ENCODE measurements at regions not wholly inside any gene's neighbourhood (a gene's known extent, or its start where the extent isn't known, plus 50 kb on each side); places are given as distances from the start of the nearest gene placed in this dataset.
"Not testable (repeated sequence)": the region's sequence is repeated elsewhere in the genome, so short reads cannot be mapped to it uniquely, and the experiment has no call there.

DNA sequence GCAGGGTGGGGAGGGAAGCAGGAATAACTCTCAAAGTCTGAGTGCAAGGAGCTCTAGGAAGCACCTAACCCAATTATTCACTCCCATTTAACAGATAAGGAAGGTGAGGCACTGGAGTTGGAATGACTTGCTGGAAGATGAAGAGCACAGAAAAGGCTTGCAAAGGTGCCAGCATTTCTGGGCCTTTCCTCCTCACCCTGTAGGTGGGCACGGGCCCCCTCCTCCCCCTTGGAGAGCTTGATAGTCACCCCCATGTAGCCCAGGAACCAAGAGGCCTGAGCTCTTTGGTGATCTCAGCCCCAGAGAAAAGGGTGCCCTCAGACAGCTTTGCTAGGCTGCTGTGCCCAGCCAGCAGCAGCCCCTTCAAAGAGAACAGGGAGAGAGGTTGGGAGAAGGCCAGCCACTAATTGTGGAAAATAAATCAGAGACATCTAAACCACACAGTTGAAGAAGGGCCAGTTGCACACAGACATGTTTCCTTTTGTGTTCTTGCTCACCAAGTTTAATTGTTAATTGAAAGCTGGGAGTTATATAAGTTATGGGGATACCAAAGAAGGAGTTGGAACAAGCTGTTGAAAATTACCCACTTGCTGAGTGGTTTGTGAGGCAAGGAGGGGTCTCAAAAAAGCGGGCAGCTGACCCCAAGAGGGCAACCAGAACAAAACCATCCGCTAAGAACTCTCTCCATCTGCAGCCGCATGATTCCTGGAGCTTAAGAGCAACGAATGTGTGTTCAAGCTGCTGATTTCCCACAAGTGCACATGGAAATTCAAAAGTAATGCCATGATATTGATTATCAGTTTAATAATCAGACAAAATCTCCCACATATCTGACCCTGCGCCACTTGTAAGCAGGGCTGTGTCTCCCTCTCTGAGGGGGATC is 77.0 kb downstream of the MRPL14 start:
- no peak for DNase-seq

DNA sequence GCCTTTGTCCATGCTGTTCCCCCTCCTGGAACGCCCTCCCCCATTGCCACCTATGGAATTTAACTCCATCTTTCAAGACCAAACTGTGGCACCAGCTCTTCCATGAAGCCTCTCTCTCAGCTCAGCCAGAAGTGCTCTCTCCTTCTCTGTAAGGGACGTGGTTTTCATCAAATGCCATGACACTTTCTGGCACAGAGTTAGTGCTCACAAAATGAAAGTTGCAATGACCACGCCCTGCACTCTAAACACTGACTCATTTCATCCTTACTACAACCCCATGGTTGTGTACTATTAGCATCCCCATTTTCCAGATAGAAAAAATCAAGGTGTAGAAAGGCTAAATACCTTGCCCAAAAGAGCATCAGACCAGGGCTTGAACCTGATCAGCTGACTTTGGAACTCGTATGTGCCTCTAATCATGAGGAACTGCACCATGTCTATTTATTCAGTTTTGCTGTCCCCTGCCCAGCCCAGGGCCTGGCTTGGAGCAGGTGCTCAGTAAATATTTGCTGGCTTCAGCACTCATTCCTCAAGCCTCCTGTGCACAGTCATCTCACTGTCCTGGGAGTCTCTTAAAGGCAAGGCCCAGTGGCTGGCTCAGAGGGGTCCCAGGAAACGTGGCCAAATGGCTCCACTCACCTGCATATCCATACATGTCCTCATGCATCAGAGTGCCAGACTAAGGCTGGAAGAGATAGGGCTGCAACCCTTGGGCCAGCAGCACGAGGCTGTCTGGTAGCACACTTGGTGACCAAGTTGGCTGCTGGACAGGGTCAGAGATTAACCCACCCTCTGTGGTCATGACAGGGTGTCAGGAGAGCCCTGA is 77.9 kb downstream of the MRPL14 start:
- no peak for DNase-seq

DNA sequence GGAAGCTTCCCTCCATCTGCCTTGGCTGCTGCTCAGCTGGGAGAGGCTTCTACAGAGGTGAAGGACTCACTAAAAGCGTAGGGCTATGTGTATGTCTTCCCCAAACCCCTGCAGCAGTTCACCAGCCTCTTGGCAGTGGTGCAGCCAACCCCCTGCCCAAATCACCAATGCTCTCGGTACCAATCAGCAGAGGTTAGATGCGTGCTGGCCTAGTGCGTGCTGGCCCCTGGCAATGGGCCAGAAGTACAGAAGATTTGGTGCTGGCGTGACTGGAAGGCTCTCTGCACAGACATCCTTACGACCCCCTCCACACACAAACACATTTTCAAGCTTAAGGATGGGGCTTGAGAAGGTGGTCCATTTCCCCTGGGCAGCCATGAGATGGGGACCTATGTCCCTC is 79.0 kb downstream of the MRPL14 start:
- DNase-seq = no peak

DNA sequence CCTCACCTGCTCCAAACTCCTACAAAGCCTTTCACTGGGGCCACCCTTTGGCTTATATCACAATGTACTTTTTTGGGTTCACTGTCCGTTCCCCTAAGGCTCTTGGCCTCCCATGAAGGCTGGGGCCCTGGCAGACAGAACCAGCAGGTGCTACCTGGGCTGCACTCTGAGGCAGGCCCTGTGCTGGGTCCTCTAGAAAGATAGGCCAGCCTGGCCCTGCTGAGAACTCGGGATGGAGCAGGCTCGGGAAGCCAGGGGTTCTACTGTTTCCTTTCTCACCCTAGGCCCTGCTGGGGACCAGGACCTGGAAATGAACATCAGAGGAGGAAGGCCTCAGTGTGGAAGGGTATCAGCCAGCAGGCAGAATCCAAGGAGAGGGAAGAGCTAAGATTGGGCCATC is 79.5 kb downstream of the MRPL14 start:
- no peak for DNase-seq

DNA sequence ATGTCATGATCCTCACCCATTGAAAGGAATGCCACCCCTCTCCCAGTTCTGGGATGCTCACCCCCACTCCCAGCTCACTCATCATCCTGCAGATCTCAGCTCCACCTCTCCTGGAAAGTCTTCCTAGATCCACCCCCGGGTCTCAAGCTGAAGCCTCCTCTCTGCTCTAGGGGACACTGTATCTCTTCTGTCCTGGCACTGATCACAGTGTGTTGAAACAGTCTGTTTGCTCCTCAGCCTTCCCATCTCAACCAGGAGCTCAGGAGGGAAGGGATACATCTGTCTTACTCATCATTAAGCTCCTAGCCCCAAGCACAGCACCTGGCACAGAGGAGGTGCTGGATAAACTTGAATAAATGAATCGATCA is 80.1 kb downstream of the MRPL14 start:
- no peak for DNase-seq

DNA sequence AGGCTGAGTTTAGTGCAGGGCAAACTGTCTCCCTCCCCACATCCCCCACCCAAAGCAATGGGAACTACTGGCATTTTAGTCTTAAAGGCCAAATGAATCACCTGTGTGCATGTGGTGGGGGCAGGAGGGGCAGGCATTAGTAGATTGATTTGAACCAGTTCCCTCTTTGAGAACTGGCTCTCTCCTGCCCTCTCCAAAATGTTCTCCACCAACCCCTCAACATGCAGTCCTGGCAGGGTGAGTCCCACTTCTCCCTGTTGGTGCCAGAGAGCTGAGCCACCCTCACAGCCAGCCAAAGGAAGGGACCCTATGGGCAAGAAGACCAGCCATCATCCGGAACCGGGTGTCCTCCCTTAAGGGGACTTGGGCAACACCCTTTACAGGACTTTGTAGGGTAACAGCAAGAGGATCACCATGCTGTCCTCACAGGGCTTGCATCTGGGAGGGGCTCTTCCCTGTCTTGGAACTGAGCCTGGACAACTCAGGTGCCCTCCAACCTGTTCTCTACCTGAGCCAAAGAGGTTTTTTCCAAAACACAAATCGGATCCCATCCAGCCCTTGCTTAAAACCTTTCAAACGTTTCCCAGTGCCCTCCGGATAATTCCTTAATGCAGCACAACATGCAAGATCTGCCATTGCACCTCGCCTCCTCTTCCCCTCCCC is 80.6 kb downstream of the MRPL14 start:
- no peak for DNase-seq

DNA sequence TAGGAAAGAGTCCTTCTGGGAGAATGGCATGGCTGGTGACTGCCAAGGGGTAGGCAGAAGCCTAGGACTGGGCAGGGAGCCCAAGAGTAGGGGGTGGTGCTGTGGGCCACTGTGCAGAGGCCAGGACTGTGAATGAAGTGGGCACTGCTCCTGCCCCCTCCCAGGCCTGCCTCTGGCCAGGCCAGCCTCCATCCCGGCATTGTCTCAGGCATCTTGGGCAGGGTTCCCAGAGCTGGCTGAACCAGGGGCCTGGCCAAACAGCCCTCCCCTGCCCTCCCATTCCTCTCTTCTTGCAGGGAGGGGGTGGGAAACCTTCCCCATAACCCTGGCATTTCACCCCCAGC is 81.6 kb downstream of the MRPL14 start:
- DNase-seq = no peak

DNA sequence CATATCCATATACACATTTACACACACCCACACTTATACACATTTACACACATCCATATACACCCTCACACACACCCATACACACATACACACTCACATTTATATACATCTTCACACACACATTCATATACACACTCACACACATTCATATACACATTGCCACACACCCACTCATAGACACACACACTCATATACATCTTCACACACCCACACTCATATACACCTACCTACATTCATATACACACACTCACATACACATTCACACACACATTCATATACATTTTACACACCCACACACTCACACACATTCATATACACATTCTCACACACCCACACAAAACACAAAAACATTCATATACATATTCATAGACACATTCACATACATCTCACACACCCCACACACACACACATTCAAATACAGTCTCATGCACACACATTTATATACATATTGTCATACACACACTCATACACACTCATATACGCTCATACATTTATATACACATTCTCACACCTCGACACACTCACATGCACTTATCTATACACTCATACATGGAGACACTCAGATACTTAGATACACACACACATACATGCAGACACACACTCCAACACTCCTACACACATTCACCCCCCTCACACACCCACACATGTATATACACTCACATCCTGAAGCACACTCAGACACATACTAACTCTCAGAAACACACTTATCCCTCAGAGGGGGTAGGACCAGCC is 82.1 kb downstream of the MRPL14 start:
- DNase-seq = no peak

DNA sequence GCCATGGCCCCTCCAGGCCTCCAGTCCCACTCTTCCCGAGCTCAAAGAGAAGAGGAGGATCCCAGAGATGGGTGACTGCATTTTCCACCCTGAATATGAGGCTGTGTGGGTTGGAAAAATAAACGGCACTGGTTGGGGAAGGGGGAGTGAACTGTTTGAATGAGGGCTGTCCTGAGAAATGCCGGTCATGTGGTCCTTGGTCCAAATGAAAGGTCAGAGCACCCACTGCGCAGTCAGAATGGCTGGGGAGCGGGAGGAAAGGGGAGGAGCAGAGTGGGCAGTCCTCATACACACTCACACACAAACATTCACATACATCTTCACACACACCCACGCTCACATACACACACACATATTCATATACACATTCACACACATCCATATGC is 83.1 kb downstream of the MRPL14 start:
- DNase-seq = no peak

DNA sequence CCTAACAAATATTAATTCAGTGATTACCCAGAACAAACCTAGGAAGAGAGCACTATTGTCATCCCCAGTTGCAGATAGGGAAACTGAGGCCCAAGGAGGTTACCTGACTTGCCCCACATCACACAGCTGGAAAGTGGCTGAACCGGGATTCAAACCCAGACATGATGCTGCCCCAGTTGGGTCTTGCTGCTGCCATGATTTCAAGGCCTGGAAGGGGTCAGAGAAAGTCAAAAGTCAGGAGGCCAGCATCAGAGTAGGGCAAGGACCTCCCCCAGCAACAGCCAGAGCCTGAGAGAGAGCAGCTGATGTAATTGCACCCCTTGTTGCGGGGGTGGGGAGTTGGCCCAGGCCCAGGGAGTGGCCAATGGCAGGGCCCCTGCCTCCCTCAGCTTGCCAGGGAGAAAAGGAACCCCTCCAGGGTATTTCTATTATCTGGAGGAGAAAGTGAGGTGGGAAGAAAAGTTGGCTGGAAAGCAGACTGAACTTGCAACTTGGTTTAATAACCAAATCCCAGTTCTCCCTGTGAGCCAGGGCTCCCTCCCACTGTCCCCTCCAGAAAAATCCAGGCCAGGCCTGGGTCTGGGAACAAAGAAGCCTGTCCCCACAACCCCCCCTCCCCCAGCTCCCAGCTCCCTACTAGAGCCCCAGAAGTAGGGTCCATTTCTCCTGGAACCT is 83.6 kb downstream of the MRPL14 start:
- DNase-seq = no peak

DNA sequence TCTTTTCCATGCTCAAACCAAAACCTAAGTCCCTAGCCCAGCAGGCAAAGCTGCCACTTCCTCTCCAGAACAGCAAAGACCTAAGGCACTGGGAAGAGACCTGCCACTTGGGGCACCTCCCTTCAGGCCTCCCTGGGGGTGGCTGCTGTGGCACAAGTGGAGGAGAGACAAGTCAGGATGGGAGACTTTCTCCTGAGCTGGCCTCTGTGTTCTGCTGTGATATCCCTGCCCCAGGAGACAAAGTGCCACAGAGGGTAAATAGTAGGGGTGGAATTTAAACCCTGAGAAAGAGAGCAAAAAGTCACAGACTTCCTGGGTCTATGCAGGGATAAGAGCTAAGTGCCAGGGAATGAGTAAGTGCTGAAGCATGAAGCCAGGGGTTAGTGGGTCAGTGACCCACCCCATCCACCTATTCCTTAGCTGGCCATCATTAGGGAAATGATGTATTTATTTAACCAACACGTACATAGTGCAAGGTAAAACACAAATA is 84.2 kb downstream of the MRPL14 start:
- no peak for DNase-seq

DNA sequence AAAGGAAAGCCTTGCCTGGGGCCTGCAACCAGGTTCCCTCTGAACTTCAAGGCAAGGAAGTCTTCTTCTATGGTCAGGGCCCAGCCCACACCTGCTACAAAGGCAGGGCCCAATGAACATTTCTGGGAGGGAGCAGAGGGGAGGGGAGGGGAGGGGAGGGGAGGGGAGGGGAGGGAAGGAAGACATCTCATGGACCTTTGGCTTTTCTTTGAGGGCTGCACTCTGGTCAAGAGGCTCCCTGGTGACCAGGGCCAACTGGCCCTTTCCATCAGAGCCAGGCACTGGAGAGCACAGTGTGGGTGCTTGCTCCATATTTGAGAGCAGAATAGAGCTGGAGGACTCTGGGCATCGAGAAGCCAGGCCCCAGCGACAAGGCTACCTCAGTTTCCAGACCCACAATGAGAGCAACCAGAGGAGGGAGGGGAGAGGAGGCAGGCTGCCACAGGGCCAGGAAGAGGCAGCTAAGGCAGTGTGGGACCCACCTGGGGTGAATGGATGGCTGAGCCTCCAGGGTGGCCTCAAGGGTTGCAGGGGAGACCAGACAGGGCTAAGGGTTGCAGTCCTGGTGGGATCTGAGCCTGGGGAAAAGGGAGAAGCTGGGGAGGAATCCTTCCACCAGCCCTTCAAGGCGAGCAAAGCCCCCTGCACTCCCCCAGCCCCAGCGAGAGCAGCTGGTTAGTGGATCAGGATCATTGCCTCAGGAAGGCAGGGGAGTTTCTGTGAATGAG is 84.8 kb downstream of the MRPL14 start:
- DNase-seq = no peak

DNA sequence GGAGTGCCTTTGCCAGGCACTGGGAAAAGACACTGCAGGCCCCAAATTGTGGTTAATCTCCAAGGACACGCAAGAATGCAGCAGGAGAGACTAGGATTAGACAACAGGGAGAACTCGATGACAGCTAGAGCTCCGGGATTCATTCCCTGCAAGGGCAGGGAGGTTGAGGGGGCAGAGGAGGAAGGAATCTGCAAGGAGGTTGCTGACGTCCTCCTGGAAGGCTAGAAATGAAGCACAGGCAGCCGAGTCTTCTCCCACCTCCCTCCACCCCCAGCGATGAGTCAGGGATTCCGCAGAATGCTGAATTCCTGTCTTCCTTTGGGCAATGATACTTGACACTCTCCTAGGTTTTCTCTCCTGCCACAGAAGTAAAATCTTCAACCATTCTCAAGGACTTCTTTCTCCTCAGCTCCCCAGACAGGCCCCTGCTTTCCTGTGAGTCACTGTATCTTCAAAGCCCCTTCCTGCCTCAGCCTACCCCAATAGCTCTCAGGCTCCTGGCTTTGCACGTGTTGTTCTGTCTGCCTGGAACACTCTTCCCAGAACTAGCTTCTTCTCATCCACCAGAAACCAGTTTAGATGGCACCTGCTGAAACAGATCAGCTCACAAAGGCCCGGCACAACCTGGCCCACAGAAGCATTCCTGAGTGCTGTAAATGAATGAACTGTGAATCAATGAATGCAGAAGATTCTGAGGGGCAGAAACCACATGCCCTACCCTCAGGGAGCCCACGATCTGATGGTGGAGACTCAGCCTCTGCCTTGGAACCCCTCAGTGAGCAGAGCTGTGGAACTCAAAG is 85.6 kb downstream of the MRPL14 start:
- DNase-seq = peak; percentile 72

DNA sequence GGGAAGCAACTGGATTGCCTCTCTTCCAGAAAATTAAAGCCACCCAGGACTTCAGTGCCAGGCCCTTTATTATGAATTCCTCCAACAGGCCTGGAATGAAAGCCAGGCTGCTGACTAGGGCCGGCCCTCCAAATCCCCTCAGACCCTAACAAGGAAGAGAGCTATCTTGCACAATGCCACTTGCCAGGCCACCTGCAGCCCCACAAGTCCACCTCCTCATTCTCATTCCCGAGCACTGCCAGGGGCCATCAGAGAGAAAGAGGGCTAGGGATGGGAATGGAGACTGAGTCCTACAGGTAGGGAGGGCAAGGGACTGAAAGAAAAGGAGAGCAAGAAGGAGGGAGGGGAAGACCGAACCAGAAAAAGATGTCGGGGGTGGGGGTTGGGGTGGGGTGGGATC is 86.5 kb downstream of the MRPL14 start:
- DNase-seq = no peak

DNA sequence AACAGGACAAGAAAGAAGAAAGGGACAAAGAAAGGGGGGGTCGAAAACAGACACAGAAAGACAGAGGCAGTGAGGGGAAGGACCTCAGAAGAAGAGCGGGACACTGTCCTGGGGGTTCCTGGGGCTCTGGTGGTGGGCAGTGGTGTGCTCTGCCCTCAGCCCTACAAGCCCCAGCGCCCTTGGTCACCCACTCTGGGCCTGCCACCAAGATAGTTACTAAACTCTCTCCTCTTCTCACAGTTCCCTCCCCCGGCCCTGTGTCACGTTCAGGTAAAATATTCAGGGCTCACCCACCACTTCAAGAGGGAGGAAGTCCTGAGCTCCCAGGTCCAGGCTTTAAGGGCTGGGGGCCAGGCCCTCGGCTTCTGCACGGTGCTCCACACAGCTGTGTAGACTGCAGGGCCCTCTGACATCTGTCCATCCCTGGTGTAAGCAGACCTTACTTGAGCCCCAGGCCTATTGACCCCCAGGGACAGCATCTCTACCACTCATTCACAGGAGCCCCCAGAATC is 87.4 kb downstream of the MRPL14 start:
- DNase-seq = no peak

DNA sequence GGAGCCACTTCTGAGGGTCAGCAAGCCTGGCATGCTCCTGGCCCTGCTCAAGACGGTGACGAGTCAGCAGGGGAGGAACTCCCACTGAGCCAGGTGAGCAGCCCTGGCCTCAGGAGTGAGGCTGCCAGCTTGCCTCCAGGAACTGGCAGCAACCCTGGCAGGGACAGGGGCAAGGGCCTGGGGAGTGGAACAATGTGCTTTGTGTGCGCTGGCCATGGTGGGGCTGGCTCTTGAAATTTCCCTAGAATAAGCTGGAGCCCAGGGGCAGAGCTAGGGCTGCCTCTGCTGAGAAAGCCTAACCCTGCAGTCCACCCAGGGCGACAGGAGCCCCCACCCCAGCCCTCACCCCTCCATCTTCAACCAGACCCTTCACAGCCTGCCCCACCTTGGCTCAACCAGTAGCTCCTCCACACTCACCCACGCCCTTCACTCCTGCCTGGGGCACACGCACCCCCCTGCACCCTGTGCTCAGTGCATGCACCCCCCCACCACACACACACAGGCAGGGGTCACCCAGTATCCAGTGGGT is 88.0 kb downstream of the MRPL14 start:
- DNase-seq = no peak

DNA sequence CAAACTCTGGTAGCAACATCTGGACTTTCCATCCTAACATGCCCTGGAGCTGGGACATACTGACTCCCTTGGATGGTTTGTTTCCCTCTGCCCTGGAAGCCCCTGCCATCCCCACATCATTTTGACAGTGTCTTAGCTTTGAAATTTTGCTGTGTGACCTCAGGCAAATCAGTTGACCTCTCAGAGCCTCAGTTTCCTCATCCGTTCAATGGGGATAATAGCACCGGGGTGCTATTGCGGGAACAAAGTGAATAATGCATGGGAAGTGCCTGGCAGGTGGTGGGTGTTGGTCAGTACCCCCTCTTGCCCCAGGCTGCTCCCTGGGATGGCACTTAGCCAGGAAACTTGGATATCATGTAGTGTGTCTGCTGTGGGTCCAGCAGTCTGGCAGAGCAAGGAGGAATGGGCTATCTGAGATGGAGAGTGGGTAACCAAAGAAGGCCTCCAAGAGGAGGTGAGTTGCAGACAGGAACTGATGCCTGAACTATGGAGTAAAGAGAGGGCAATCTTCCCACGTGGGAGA is 88.6 kb downstream of the MRPL14 start:
- DNase-seq = no peak

DNA sequence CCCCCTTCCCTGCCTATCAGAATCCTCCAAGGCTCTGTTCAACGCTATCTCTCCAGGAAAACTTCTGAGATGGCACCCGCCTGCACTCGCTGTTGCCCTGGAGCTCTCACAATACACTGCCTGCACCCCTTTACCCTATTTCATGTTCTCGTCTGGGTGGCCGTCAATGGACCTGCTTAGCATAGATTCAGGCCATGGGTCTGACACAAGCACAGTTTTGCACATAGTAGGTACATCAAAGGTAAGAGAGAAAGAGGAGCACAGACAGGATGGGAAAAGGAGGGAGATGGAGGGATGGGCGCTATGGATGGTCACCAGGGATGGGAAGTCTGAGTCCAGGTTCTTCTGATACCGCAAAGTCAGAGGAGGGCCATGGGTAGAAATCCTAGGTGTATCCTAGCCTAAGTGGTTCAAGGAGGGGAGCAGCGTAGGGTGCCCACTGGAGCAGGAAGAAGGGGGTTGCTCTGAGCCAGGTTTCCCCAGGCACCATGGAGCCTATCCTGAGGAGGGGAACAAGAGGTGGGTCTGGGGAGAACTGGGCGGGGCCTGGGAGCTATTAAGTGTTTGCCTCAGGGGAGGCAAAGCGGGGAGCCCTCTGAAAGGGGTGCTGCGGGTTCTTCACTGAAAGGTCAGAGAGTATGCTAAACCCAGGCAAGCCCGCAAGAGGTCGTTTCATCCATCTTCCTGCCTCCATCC is 89.3 kb downstream of the MRPL14 start:
- no peak for DNase-seq

DNA sequence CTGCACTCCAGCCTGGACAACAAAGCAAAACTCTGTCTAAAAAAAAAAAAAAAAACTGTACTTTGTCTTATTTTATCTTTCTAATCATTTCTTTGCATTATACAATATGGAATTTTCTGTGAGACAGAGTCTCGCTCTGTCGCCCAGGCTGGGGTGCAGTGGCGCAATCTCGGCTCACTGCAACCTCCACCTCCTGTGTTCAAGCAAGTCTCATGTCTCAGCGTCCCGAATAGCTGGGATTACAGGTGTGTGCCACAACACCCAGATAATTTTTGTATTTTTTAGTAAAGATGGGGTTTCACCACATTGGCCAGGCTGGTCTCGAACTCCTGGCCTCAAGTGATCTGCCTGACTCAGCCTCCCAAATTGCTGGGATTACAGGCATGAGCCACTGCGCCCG is 90.0 kb downstream of the MRPL14 start:
- not testable (repeated sequence) for DNase-seq

Data from 8988T (cell line).